ENCODE measurements at regions not wholly inside any gene's neighbourhood (a gene's known extent, or its start where the extent isn't known, plus 50 kb on each side); places are given as distances from the start of the nearest gene placed in this dataset.
A peak's percentile ranks its signal among the peaks of the same experiment; 100 is the strongest.

- peak; percentile 8 for DNase-seq (ENCODE audit: extremely low read depth, insufficient read length)
- Histone ChIP-seq H3K27me3 (replicated peaks; ENCODE audit: control insufficient read depth, insufficient read depth, low read length) (no peaks in the 10 kb centered on the region), H3K4me3 (replicated peaks; ENCODE audit: low read depth, low read length) (no peak overlapping the region), H3K36me3 (ENCODE audit: control insufficient read depth, insufficient read depth, low read length) (no peaks in the 10 kb centered on the region)
- peak; percentile 42 for TF ChIP-seq CTCF (IDR thresholded peaks at IDR 0.05; ENCODE audit: insufficient read depth, low read length, poor library complexity, severe bottlenecking)
These were observed 397.7 kb upstream of the HNRNPA3 start for GRCh38 chr2:176814740-176815367.

GRCh38 chr2:176817061-176817565, 395.5 kb upstream of the HNRNPA3 start:
- peak; percentile 7 for TF ChIP-seq CTCF (IDR thresholded peaks at IDR 0.05; ENCODE audit: insufficient read depth, low read length, poor library complexity, severe bottlenecking)
- Histone ChIP-seq H3K27me3 (replicated peaks; ENCODE audit: control insufficient read depth, insufficient read depth, low read length) (no peaks in the 10 kb centered on the region), H3K36me3 (ENCODE audit: control insufficient read depth, insufficient read depth, low read length) (no peaks in the 10 kb centered on the region), H3K4me3 (replicated peaks; ENCODE audit: low read depth, low read length) (no peak overlapping the region)
- DNase-seq (ENCODE audit: extremely low read depth, insufficient read length), result no peak

- H3K4me3 ChIP-seq (replicated peaks; ENCODE audit: low read depth, low read length), result no peak overlapping the region
- no peak for DNase-seq (ENCODE audit: extremely low read depth, insufficient read length)
- no peaks in the 10 kb centered on the region; the same call in 1 of the 2 replicates for H3K27me3 ChIP-seq (replicated peaks; ENCODE audit: control insufficient read depth, insufficient read depth, low read length)
- no peaks in the 10 kb centered on the region for H3K36me3 ChIP-seq (ENCODE audit: control insufficient read depth, insufficient read depth, low read length)
- TF ChIP-seq CTCF (IDR thresholded peaks at IDR 0.05; ENCODE audit: insufficient read depth, low read length, poor library complexity, severe bottlenecking), result no peak
These were observed 394.5 kb upstream of the HNRNPA3 start for GRCh38 chr2:176818076-176818475.

GRCh38 chr2:176818617-176819016, 394.0 kb upstream of the HNRNPA3 start:
- H3K4me3 ChIP-seq (replicated peaks; ENCODE audit: low read depth, low read length), result no peak overlapping the region
- no peaks in the 10 kb centered on the region for H3K36me3 ChIP-seq (ENCODE audit: control insufficient read depth, insufficient read depth, low read length)
- H3K27me3 ChIP-seq (replicated peaks; ENCODE audit: control insufficient read depth, insufficient read depth, low read length), result no peaks in the 10 kb centered on the region; the same call in 1 of the 2 replicates
- no peak for DNase-seq (ENCODE audit: extremely low read depth, insufficient read length)
- TF ChIP-seq CTCF (IDR thresholded peaks at IDR 0.05; ENCODE audit: insufficient read depth, low read length, poor library complexity, severe bottlenecking), result no peak

GRCh38 chr2:176819306-176819705, 393.3 kb upstream of the HNRNPA3 start:
- Histone ChIP-seq H3K4me3 (replicated peaks; ENCODE audit: low read depth, low read length) (no peak overlapping the region), H3K36me3 (ENCODE audit: control insufficient read depth, insufficient read depth, low read length) (no peaks in the 10 kb centered on the region), H3K27me3 (replicated peaks; ENCODE audit: control insufficient read depth, insufficient read depth, low read length) (no peaks in the 10 kb centered on the region; the same call in 1 of the 2 replicates)
- DNase-seq (ENCODE audit: extremely low read depth, insufficient read length), result no peak
- no peak for TF ChIP-seq CTCF (IDR thresholded peaks at IDR 0.05; ENCODE audit: insufficient read depth, low read length, poor library complexity, severe bottlenecking)

Data from GM06990 (cell line).